Activated T-helper 1 cell treated with anti-CD3 and anti-CD28 coated beads, Interleukin-12 subunit alpha, Interleukin-12 subunit beta, Interleukin-2, Interleukin-4 antibody, amounts not matched to agents 30 ng/mL and 10 ng/mL and 1 ng/mL, durations not matched to agents 14 hours and 24 hours and 36 hours (primary cell): ENCODE measurements at regions not wholly inside any gene's neighbourhood (a gene's known extent, or its start where the extent isn't known, plus 50 kb on each side); places are given as distances from the start of the nearest gene placed in this dataset.

Experiments
- DNase-seq: peaks from one replicate; pipeline ENCODE4 v3.0.0; 2021; ENCODE audit warnings: low spot score
- H3K27ac Mint-ChIP-seq: one replicate; pipeline ENCODE4 v1.8.0; 2021; ENCODE audit warnings: mild to moderate bottlenecking, mixed read lengths
- H3K27me3 Mint-ChIP-seq: one replicate; pipeline ENCODE4 v1.8.0; 2022; ENCODE audit warnings: mild to moderate bottlenecking, moderate library complexity, mixed read lengths; ENCODE audit not compliant: insufficient read depth
- H3K36me3 Mint-ChIP-seq: one replicate; pipeline ENCODE4 v1.8.0; 2021; ENCODE audit warnings: low read depth, mixed read lengths
- H3K4me1 Mint-ChIP-seq: one replicate; pipeline ENCODE4 v1.8.0; 2021; ENCODE audit warnings: low read depth, mixed read lengths
- H3K4me3 Mint-ChIP-seq: one replicate; pipeline ENCODE4 v1.8.0; 2021; ENCODE audit warnings: mild to moderate bottlenecking, moderate library complexity, mixed read lengths
- H3K9me3 Mint-ChIP-seq: one replicate; pipeline ENCODE4 v1.8.0; 2021; ENCODE audit warnings: mixed read lengths
- intact Hi-C: fragments of 100-400 bp; cut with micrococcal nuclease; formaldehyde crosslinking; loops from one replicate; pipeline ENCODE4 v1.15.1; 2024

GRCh38 chr1:168892931-168893330, 163.9 kb upstream of the DPT start:
- intact Hi-C loops = no loop called here
- H3K9me3 Mint-ChIP-seq = peaks cover 4% of the 10 kb centered on the region
- H3K36me3 Mint-ChIP-seq = no peaks in the 10 kb centered on the region
- no peak overlapping the region for H3K27ac Mint-ChIP-seq
- H3K27me3 Mint-ChIP-seq = peaks cover 7% of the 10 kb centered on the region
- DNase-seq = no peak
- H3K4me1 Mint-ChIP-seq = no peaks in the 10 kb centered on the region
- no peak overlapping the region for H3K4me3 Mint-ChIP-seq

GRCh38 chr1:168893359-168893801, 164.4 kb upstream of the DPT start:
- no peaks in the 10 kb centered on the region for H3K36me3 Mint-ChIP-seq
- intact Hi-C loops = no loop called here

GRCh38 chr1:168894397-168894903, 165.4 kb upstream of the DPT start:
- DNase-seq = no peak
- Mint-ChIP-seq H3K36me3 (no peaks in the 10 kb centered on the region), H3K27ac (no peak overlapping the region), H3K4me1 (no peaks in the 10 kb centered on the region), H3K9me3 (peaks cover 5% of the 10 kb centered on the region), H3K27me3 (peaks cover 7% of the 10 kb centered on the region), H3K4me3 (no peak overlapping the region)
- intact Hi-C loops = no loop called here

More at GRCh38 chr1:168893359-168893801, 164.4 kb upstream of the DPT start:
- no peak for DNase-seq
- no peaks in the 10 kb centered on the region for H3K4me1 Mint-ChIP-seq
- no peak overlapping the region for H3K27ac Mint-ChIP-seq
- H3K27me3 Mint-ChIP-seq = peaks cover 7% of the 10 kb centered on the region
- H3K9me3 Mint-ChIP-seq = peaks cover 5% of the 10 kb centered on the region
- H3K4me3 Mint-ChIP-seq = no peak overlapping the region

- H3K9me3 Mint-ChIP-seq = peaks cover 5% of the 10 kb centered on the region
- H3K27me3 Mint-ChIP-seq = peaks cover 11% of the 10 kb centered on the region
- no peaks in the 10 kb centered on the region for H3K36me3 Mint-ChIP-seq
- intact Hi-C loops = no loop called here
- H3K4me1 Mint-ChIP-seq = no peaks in the 10 kb centered on the region
- H3K27ac Mint-ChIP-seq = no peak overlapping the region
- no peak for DNase-seq
- no peak overlapping the region for H3K4me3 Mint-ChIP-seq
Measured at GRCh38 chr1:168897249-168897648, 168.2 kb upstream of the DPT start.

- no peak for DNase-seq
- Mint-ChIP-seq H3K9me3 (no peaks in the 10 kb centered on the region), H3K4me1 (no peaks in the 10 kb centered on the region), H3K27me3 (peaks cover 6% of the 10 kb centered on the region), H3K4me3 (no peak overlapping the region), H3K27ac (no peak overlapping the region), H3K36me3 (no peaks in the 10 kb centered on the region)
- intact Hi-C loops = no loop called here
Measured at GRCh38 chr1:168903237-168903830, 174.3 kb upstream of the DPT start.

- no peaks in the 10 kb centered on the region for H3K4me1 Mint-ChIP-seq
- intact Hi-C loops = loop anchor here (5.0 kb wide), 1 partner anchor 358 kb away; no protein-coding TSS in a partner anchor
- peaks cover 5% of the 10 kb centered on the region for H3K27me3 Mint-ChIP-seq
Measured at GRCh38 chr1:168905633-168906032, 176.6 kb upstream of the DPT start.

GRCh38 chr1:168906367-168906766, 177.4 kb upstream of the DPT start:
- intact Hi-C loops = loop anchor here (5.0 kb wide), 1 partner anchor 359 kb away; no protein-coding TSS in a partner anchor
- Mint-ChIP-seq H3K4me1 (no peaks in the 10 kb centered on the region), H3K27ac (no peak overlapping the region), H3K27me3 (peaks cover 3% of the 10 kb centered on the region), H3K36me3 (no peaks in the 10 kb centered on the region), H3K4me3 (no peak overlapping the region), H3K9me3 (no peaks in the 10 kb centered on the region)
- no peak for DNase-seq

More at GRCh38 chr1:168905633-168906032, 176.6 kb upstream of the DPT start:
- Mint-ChIP-seq H3K9me3 (no peaks in the 10 kb centered on the region), H3K36me3 (no peaks in the 10 kb centered on the region), H3K27ac (no peak overlapping the region), H3K4me3 (no peak overlapping the region)
- DNase-seq = no peak

- no peak for DNase-seq
- no peak overlapping the region for H3K4me3 Mint-ChIP-seq
- H3K9me3 Mint-ChIP-seq = no peaks in the 10 kb centered on the region
- no peak overlapping the region for H3K27ac Mint-ChIP-seq
- no peaks in the 10 kb centered on the region for H3K36me3 Mint-ChIP-seq
- H3K27me3 Mint-ChIP-seq = peaks cover 3% of the 10 kb centered on the region
- intact Hi-C loops = loop anchor here (5.0 kb wide), 1 partner anchor 360 kb away; no protein-coding TSS in a partner anchor
- no peaks in the 10 kb centered on the region for H3K4me1 Mint-ChIP-seq
Measured at GRCh38 chr1:168907053-168907452, 178.0 kb upstream of the DPT start.

GRCh38 chr1:168907786-168908348, 178.9 kb upstream of the DPT start:
- intact Hi-C loops = loop anchor here (5.0 kb wide), 1 partner anchor 361 kb away; no protein-coding TSS in a partner anchor
- Mint-ChIP-seq H3K4me3 (no peak overlapping the region), H3K27me3 (peaks cover 3% of the 10 kb centered on the region), H3K9me3 (no peaks in the 10 kb centered on the region), H3K27ac (no peak overlapping the region), H3K4me1 (no peaks in the 10 kb centered on the region), H3K36me3 (no peaks in the 10 kb centered on the region)
- DNase-seq = no peak

GRCh38 chr1:168910403-168910802, 181.4 kb upstream of the DPT start:
- H3K4me3 Mint-ChIP-seq = no peak overlapping the region
- no peak overlapping the region for H3K27ac Mint-ChIP-seq
- H3K9me3 Mint-ChIP-seq = no peaks in the 10 kb centered on the region
- no peak for DNase-seq
- no peaks in the 10 kb centered on the region for H3K36me3 Mint-ChIP-seq
- H3K4me1 Mint-ChIP-seq = no peaks in the 10 kb centered on the region
- intact Hi-C loops = no loop called here
- peaks cover 3% of the 10 kb centered on the region for H3K27me3 Mint-ChIP-seq

GRCh38 chr1:168911370-168911769, 182.4 kb upstream of the DPT start:
- Mint-ChIP-seq H3K36me3 (no peaks in the 10 kb centered on the region), H3K4me3 (no peak overlapping the region), H3K9me3 (no peaks in the 10 kb centered on the region), H3K4me1 (no peaks in the 10 kb centered on the region), H3K27me3 (peaks cover 3% of the 10 kb centered on the region), H3K27ac (no peak overlapping the region)
- intact Hi-C loops = no loop called here
- DNase-seq = no peak

- H3K4me3 Mint-ChIP-seq = no peak overlapping the region
- intact Hi-C loops = no loop called here
- no peak for DNase-seq
- no peaks in the 10 kb centered on the region for H3K27me3 Mint-ChIP-seq
- H3K27ac Mint-ChIP-seq = no peak overlapping the region
- peaks cover 3% of the 10 kb centered on the region for H3K4me1 Mint-ChIP-seq
- H3K36me3 Mint-ChIP-seq = no peaks in the 10 kb centered on the region
- no peaks in the 10 kb centered on the region for H3K9me3 Mint-ChIP-seq
Measured at GRCh38 chr1:168913711-168914463, 184.9 kb upstream of the DPT start.

- peaks cover 16% of the 10 kb centered on the region for H3K4me1 Mint-ChIP-seq
- H3K4me3 Mint-ChIP-seq = no peak overlapping the region
- intact Hi-C loops = no loop called here
- H3K9me3 Mint-ChIP-seq = no peaks in the 10 kb centered on the region
- DNase-seq = no peak
- H3K27me3 Mint-ChIP-seq = no peaks in the 10 kb centered on the region
- H3K27ac Mint-ChIP-seq = no peak overlapping the region
- no peaks in the 10 kb centered on the region for H3K36me3 Mint-ChIP-seq
Measured at GRCh38 chr1:168917309-168917708, 188.3 kb upstream of the DPT start.
